ENCODE measurements at regions not wholly inside any gene's neighbourhood (a gene's known extent, or its start where the extent isn't known, plus 50 kb on each side); places are given as distances from the start of the nearest gene placed in this dataset.

DNA sequence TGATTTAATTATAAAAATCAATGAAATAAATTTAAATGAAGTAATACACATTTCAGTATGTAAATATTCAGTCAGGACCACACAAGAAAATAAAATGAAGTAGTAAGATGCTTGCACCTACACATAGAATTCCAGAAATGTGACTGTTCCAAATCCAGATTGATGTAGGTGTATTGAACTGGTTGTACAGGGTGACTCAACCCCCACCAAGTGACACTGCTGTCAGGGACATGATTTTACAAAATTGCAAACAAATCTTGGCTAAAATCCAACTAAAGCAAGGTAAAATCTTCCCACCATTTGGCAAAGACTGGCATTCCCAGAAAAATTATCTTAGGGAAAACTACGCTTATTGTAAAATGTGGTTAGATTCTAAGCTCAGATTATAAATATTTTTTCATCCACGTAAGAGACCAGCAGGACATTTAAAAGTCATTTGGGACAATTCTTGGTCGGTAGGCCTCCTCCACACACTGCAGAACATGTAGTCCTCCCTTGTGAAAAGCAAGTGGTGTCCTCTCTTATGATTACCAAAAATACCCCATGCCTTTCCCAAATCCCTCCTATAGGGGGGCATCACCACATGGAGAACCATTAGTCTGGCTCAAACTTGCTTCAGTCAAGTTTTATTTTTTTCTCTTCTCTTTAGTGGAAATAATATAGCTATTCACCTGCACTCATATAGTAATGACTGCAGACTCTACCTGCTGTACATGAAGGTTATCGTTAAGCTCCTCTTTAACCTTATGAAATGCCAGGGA, 287.1 kb upstream of the SMIM30 start:
- H3K4me3 Mint-ChIP-seq = no peak overlapping the region
- H2AFZ ChIP-seq (replicated peaks) = no peak overlapping the region
- no peak for DNase-seq (ENCODE audit: low spot score)
- no peaks in the 10 kb centered on the region for H3K4me1 Mint-ChIP-seq
- H3K4me3 ChIP-seq = no peak overlapping the region
- no peaks in the 10 kb centered on the region for H4K20me1 ChIP-seq (ENCODE audit: low read depth)
- no peaks in the 10 kb centered on the region for H3K79me2 ChIP-seq (ENCODE audit: low read depth)
- H3K4me1 ChIP-seq = no peaks in the 10 kb centered on the region
- no peak for TF ChIP-seq EZH2 (IDR thresholded peaks at IDR 0.05)
- TF ChIP-seq CTCF (IDR thresholded peaks at IDR 0.05) = no peak
- no peak for TF ChIP-seq EZH2phosphoT487 (IDR thresholded peaks at IDR 0.05)
- H3K36me3 ChIP-seq = no peaks in the 10 kb centered on the region
- H3K27ac Mint-ChIP-seq = no peak overlapping the region
- H3K9ac ChIP-seq = no peak overlapping the region
- no peaks in the 10 kb centered on the region for H3K9me3 Mint-ChIP-seq
- H3K36me3 Mint-ChIP-seq = no peaks in the 10 kb centered on the region
- H3K27me3 ChIP-seq = no peaks in the 10 kb centered on the region
- H3K4me2 ChIP-seq = no peak overlapping the region
- no peaks in the 10 kb centered on the region for H3K27me3 Mint-ChIP-seq (ENCODE audit: insufficient read depth, low read depth)
- H3F3A ChIP-seq (ENCODE audit: low read depth) = no peaks in the 10 kb centered on the region
- no peaks in the 10 kb centered on the region for H3K9me3 ChIP-seq (ENCODE audit: low read depth)
- H3K27ac ChIP-seq = no peak overlapping the region

DNA sequence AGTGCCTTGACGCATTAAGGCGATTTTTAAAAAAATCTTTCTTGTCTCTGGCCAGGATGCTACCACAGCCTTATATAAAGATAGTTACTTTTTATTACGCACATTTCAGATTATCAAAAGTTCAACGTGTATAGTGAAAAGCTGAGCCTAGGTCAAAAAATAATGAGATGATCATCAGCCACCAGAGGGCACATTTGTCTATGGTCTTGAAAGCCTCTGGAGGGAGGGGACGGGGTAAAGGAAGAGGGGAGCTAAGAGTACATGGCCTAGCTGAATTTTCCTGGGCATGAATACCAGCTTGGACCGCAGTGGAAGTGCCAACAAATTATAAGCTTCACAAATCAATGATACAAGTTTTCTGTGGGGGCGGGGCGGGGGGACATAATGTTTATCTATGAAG, 285.9 kb upstream of the SMIM30 start:
- no peaks in the 10 kb centered on the region for H3K27me3 Mint-ChIP-seq (ENCODE audit: insufficient read depth, low read depth)
- Histone ChIP-seq H3K4me3 (no peak overlapping the region), H3K27ac (no peak overlapping the region), H3F3A (ENCODE audit: low read depth) (no peaks in the 10 kb centered on the region), H3K4me2 (no peak overlapping the region), H3K9ac (no peak overlapping the region), H3K9me3 (ENCODE audit: low read depth) (no peaks in the 10 kb centered on the region), H2AFZ (replicated peaks) (no peak overlapping the region), H3K79me2 (ENCODE audit: low read depth) (no peaks in the 10 kb centered on the region), H3K36me3 (no peaks in the 10 kb centered on the region), H3K27me3 (no peaks in the 10 kb centered on the region), H3K4me1 (no peaks in the 10 kb centered on the region), H4K20me1 (ENCODE audit: low read depth) (no peaks in the 10 kb centered on the region)
- H3K4me3 Mint-ChIP-seq = no peak overlapping the region
- H3K36me3 Mint-ChIP-seq = no peaks in the 10 kb centered on the region
- peak; percentile 53 for DNase-seq (ENCODE audit: low spot score)
- TF ChIP-seq EZH2 (IDR thresholded peaks at IDR 0.05) (no peak), EZH2phosphoT487 (IDR thresholded peaks at IDR 0.05) (no peak), CTCF (IDR thresholded peaks at IDR 0.05) (peak; percentile 64)
- H3K9me3 Mint-ChIP-seq = no peaks in the 10 kb centered on the region
- H3K4me1 Mint-ChIP-seq = no peaks in the 10 kb centered on the region
- no peak overlapping the region for H3K27ac Mint-ChIP-seq

- Histone ChIP-seq H3K36me3 (no peaks in the 10 kb centered on the region), H3K4me1 (no peaks in the 10 kb centered on the region), H3K4me3 (no peak overlapping the region), H3F3A (ENCODE audit: low read depth) (no peaks in the 10 kb centered on the region), H3K9ac (no peak overlapping the region), H2AFZ (replicated peaks) (no peak overlapping the region), H3K9me3 (ENCODE audit: low read depth) (no peaks in the 10 kb centered on the region), H4K20me1 (ENCODE audit: low read depth) (no peaks in the 10 kb centered on the region), H3K79me2 (ENCODE audit: low read depth) (no peaks in the 10 kb centered on the region), H3K27me3 (no peaks in the 10 kb centered on the region), H3K27ac (no peak overlapping the region), H3K4me2 (no peak overlapping the region)
- Mint-ChIP-seq H3K27ac (no peak overlapping the region), H3K4me1 (no peaks in the 10 kb centered on the region), H3K27me3 (ENCODE audit: insufficient read depth, low read depth) (no peaks in the 10 kb centered on the region), H3K9me3 (no peaks in the 10 kb centered on the region), H3K36me3 (no peaks in the 10 kb centered on the region), H3K4me3 (no peak overlapping the region)
- DNase-seq (ENCODE audit: low spot score) = no peak
- TF ChIP-seq EZH2 (IDR thresholded peaks at IDR 0.05) (no peak), CTCF (IDR thresholded peaks at IDR 0.05) (no peak), EZH2phosphoT487 (IDR thresholded peaks at IDR 0.05) (no peak)
Measured at GRCh38 chr7:113402482-113402881, 284.1 kb upstream of the SMIM30 start.
